ENCODE measurements at regions not wholly inside any gene's neighbourhood (a gene's known extent, or its start where the extent isn't known, plus 50 kb on each side); places are given as distances from the start of the nearest gene placed in this dataset.

GRCh38 chr11:33554219-33554618 is 146.4 kb downstream of the C11orf91 start:
- TF ChIP-seq CTCF (IDR thresholded peaks at IDR 0.05; ENCODE audit: insufficient read depth, low read length, poor library complexity, severe bottlenecking): no peak
- Histone ChIP-seq H3K36me3 (ENCODE audit: control insufficient read depth, insufficient read depth, low read length) (no peaks in the 10 kb centered on the region), H3K4me3 (ENCODE audit: low read depth, low read length) (no peak overlapping the region), H3K27me3 (ENCODE audit: control insufficient read depth, insufficient read depth, low read length) (no peaks in the 10 kb centered on the region)
- no peak for DNase-seq (ENCODE audit: low read depth)

GRCh38 chr11:33553486-33553885 is 147.1 kb downstream of the C11orf91 start:
- TF ChIP-seq CTCF (IDR thresholded peaks at IDR 0.05; ENCODE audit: insufficient read depth, low read length, poor library complexity, severe bottlenecking): no peak
- no peaks in the 10 kb centered on the region for H3K27me3 ChIP-seq (ENCODE audit: control insufficient read depth, insufficient read depth, low read length)
- DNase-seq (ENCODE audit: low read depth): no peak

GRCh38 chr11:33552756-33553155 is 147.9 kb downstream of the C11orf91 start:
- Histone ChIP-seq H3K27me3 (ENCODE audit: control insufficient read depth, insufficient read depth, low read length) (no peaks in the 10 kb centered on the region), H3K36me3 (ENCODE audit: control insufficient read depth, insufficient read depth, low read length) (no peaks in the 10 kb centered on the region), H3K4me3 (ENCODE audit: low read depth, low read length) (no peak overlapping the region)
- TF ChIP-seq CTCF (IDR thresholded peaks at IDR 0.05; ENCODE audit: insufficient read depth, low read length, poor library complexity, severe bottlenecking): no peak
- no peak for DNase-seq (ENCODE audit: low read depth)

More at GRCh38 chr11:33553486-33553885, 147.1 kb downstream of the C11orf91 start:
- no peak overlapping the region for H3K4me3 ChIP-seq (ENCODE audit: low read depth, low read length)
- no peaks in the 10 kb centered on the region for H3K36me3 ChIP-seq (ENCODE audit: control insufficient read depth, insufficient read depth, low read length)

- no peak for DNase-seq (ENCODE audit: low read depth)
- no peak for TF ChIP-seq CTCF (IDR thresholded peaks at IDR 0.05; ENCODE audit: insufficient read depth, low read length, poor library complexity, severe bottlenecking)
- Histone ChIP-seq H3K4me3 (ENCODE audit: low read depth, low read length) (no peak overlapping the region), H3K36me3 (ENCODE audit: control insufficient read depth, insufficient read depth, low read length) (no peaks in the 10 kb centered on the region), H3K27me3 (ENCODE audit: control insufficient read depth, insufficient read depth, low read length) (no peaks in the 10 kb centered on the region)
These were observed 149.6 kb downstream of the C11orf91 start for GRCh38 chr11:33551051-33551450.

- Histone ChIP-seq H3K4me3 (ENCODE audit: low read depth, low read length) (no peak overlapping the region), H3K27me3 (ENCODE audit: control insufficient read depth, insufficient read depth, low read length) (no peaks in the 10 kb centered on the region), H3K36me3 (ENCODE audit: control insufficient read depth, insufficient read depth, low read length) (no peaks in the 10 kb centered on the region)
- no peak for TF ChIP-seq CTCF (IDR thresholded peaks at IDR 0.05; ENCODE audit: insufficient read depth, low read length, poor library complexity, severe bottlenecking)
- DNase-seq (ENCODE audit: low read depth): no peak
These were observed 151.1 kb downstream of the C11orf91 start for GRCh38 chr11:33549483-33549882.

- no peak overlapping the region for H3K4me3 ChIP-seq (ENCODE audit: low read depth, low read length)
- H3K27me3 ChIP-seq (ENCODE audit: control insufficient read depth, insufficient read depth, low read length): no peaks in the 10 kb centered on the region
- DNase-seq (ENCODE audit: low read depth): no peak
- H3K36me3 ChIP-seq (ENCODE audit: control insufficient read depth, insufficient read depth, low read length): no peaks in the 10 kb centered on the region
- no peak for TF ChIP-seq CTCF (IDR thresholded peaks at IDR 0.05; ENCODE audit: insufficient read depth, low read length, poor library complexity, severe bottlenecking)
These were observed 154.7 kb downstream of the C11orf91 start for GRCh38 chr11:33545931-33546330.

Data from kidney epithelial cell (primary cell).